K562 (cell line): ENCODE measurements at regions not wholly inside any gene's neighbourhood (a gene's known extent, or its start where the extent isn't known, plus 50 kb on each side); places are given as distances from the start of the nearest gene placed in this dataset.

Experiments used
- ATAC-seq: fragments of 200-7000 bp; cut with Tn5 transposase; 3 replicates; pipeline ENCODE4 v1.9.1; 2020; ENCODE audit warnings: moderate library complexity
- BruUV-seq: library from RNA; stranded (reverse); fragments of 400-500 nt; replicated peaks from 2 replicates; lab custom pipeline; 2021; lab: Mats Ljungman, UMichigan
- CTCF ChIA-PET: fragments of 300-600 bp; formaldehyde crosslinking; extraction: SDS; loops from one replicate; lab custom pipeline; 2021; ENCODE audit warnings: low intra/inter-chr PET ratio; lab: Yijun Ruan, JAX
- POLR2A ChIA-PET: fragments of 300-600, 350-650 bp; sonication (Branson Sonifier 250); formaldehyde crosslinking; extraction: SDS; loops from one replicate; lab custom pipeline; 2021; ENCODE audit warnings: antibody characterized with exemption, inconsistent platforms; lab: Yijun Ruan, JAX
- DNase-seq, 4 experiments: peaks; one replicate each; pipeline versions ENCODE4 v3.0.0 to v3.0.0-alpha.2; 2011 to 2018; ENCODE audit warnings: low spot score in 3 of 4, mixed read lengths in 3 of 4; ENCODE audit errors: extremely low read depth in 1 of 4
- FAIRE-seq: peaks from 2 replicates; lab custom pipeline; 2011; peaks lifted over from hg19 to GRCh38; lab: Jason Lieb, UNC
- H2AFZ ChIP-seq: 2 replicates; pipeline ENCODE4 v1.6.0; 2011; ENCODE audit warnings: low read depth, low read length, control low read depth, inconsistent platforms
- H3K27ac ChIP-seq: fragments of 200-600 bp; 3 replicates; pipeline ENCODE4 v1.8.0; 2011; ENCODE audit warnings: low read depth, mild to moderate bottlenecking, control low read depth, inconsistent platforms, low read length, moderate library complexity, mixed read lengths; ENCODE audit errors: extremely low read depth
- H3K27me3 ChIP-seq, 2 experiments: fragments of 300-600 bp in 1 of 2; 2 replicates in 1 of 2; 3 replicates in 1 of 2; pipeline versions ENCODE4 v1.6.0 to v1.8.0; 2011; ENCODE audit warnings: inconsistent platforms in 2 of 2, low read length in 2 of 2, mild to moderate bottlenecking in 1 of 2, mixed read lengths in 1 of 2, moderate library complexity in 1 of 2; ENCODE audit not compliant: control insufficient read depth in 2 of 2, insufficient read depth in 2 of 2
- H3K36me3 ChIP-seq: fragments of 300-600 bp; 3 replicates; pipeline ENCODE4 v1.8.0; 2011; ENCODE audit warnings: mild to moderate bottlenecking, low read length, inconsistent platforms; ENCODE audit not compliant: control insufficient read depth, insufficient read depth
- H3K4me1 ChIP-seq, 2 experiments: fragments of 200-600 bp in 1 of 2; replicated peaks in 1 of 2; 2 replicates in 1 of 2; 3 replicates in 1 of 2; pipeline versions ENCODE4 v1.5.1 to v1.8.0; 2011; ENCODE audit warnings: inconsistent platforms in 2 of 2, low read length in 2 of 2, mild to moderate bottlenecking in 1 of 2, mixed read lengths in 1 of 2, moderate library complexity in 1 of 2; ENCODE audit not compliant: control insufficient read depth in 2 of 2, insufficient read depth in 2 of 2
- H3K4me2 ChIP-seq: 2 replicates; pipeline ENCODE4 v1.6.1; 2011; ENCODE audit warnings: low read length, control low read depth, inconsistent platforms, mixed read lengths; ENCODE audit not compliant: insufficient read depth
- H3K4me3 ChIP-seq: fragments of 200-600 bp; sonication (generic), shearing (Covaris generic); 2 replicates; pipeline ENCODE4 v1.5.1; 2016; ENCODE audit warnings: control low read depth, inconsistent platforms
- H3K79me2 ChIP-seq: fragments of 200-600 bp; 3 replicates; pipeline ENCODE4 v1.8.0; 2011; ENCODE audit warnings: low read length, inconsistent platforms; ENCODE audit not compliant: control insufficient read depth, insufficient read depth
- H3K9ac ChIP-seq, 2 experiments: 2 replicates each; pipeline versions ENCODE4 v1.6.0 to v1.6.1; 2011; ENCODE audit warnings: low read depth in 2 of 2, low read length in 2 of 2, control low read depth in 1 of 2, inconsistent platforms in 1 of 2, mild to moderate bottlenecking in 1 of 2, mixed read lengths in 1 of 2; ENCODE audit not compliant: insufficient read depth in 1 of 2
- H3K9me1 ChIP-seq: one replicate; pipeline ENCODE4 v1.6.0; 2011; ENCODE audit warnings: inconsistent platforms, mild to moderate bottlenecking, low read length, moderate library complexity; ENCODE audit not compliant: control insufficient read depth, insufficient read depth
- H3K9me3 ChIP-seq: replicated peaks from 2 replicates; pipeline ENCODE4 v1.5.1; 2011; ENCODE audit warnings: low read depth, low read length, inconsistent platforms; ENCODE audit not compliant: control insufficient read depth, insufficient read depth
- H4K20me1 ChIP-seq: replicated peaks from 2 replicates; pipeline ENCODE4 v1.6.1; 2011; ENCODE audit warnings: low read length, inconsistent platforms, mixed read lengths; ENCODE audit not compliant: control insufficient read depth, insufficient read depth
- BDP1 ChIP-seq: IDR thresholded peaks from 3 replicates; pipeline ENCODE4 v1.6.1; 2011; ENCODE audit not compliant: insufficient read length, insufficient read depth
- CBFA2T3 ChIP-seq: fragments of 450-650 bp; IDR thresholded peaks from 2 replicates; pipeline ENCODE4 v1.6.1; 2017
- ESRRB ChIP-seq: fragments of 250-450 bp; sonication (Bioruptor Pico); IDR thresholded peaks from 2 replicates; pipeline ENCODE4 v1.5.0; 2020; ENCODE audit warnings: mild to moderate bottlenecking, moderate library complexity, borderline replicate concordance
- GTF2A2 ChIP-seq: IDR thresholded peaks from 2 replicates; pipeline ENCODE4 v1.6.1; 2016; ENCODE audit warnings: mild to moderate bottlenecking, missing genetic modification characterization, missing compliant biosample characterization
- HNRNPK ChIP-seq: fragments of 200-400 bp; formaldehyde crosslinking; IDR thresholded peaks from one replicate; pipeline ENCODE4 v1.6.1; 2018; ENCODE audit warnings: mild to moderate bottlenecking, low read depth, low read length; ENCODE audit not compliant: poor library complexity, severe bottlenecking
- KAT2B ChIP-seq: IDR thresholded peaks from one replicate; pipeline ENCODE4 v1.6.1; 2012; ENCODE audit warnings: low read depth, mild to moderate bottlenecking, control low read depth, inconsistent platforms, low read length, moderate library complexity
- KDM5B ChIP-seq: fragments of 200-600 bp; sonication (generic); IDR thresholded peaks from 2 replicates; pipeline ENCODE4 v1.6.1; 2012; ENCODE audit warnings: low read depth, mild to moderate bottlenecking, moderate library complexity, low read length, control low read depth, inconsistent platforms; ENCODE audit not compliant: insufficient replicate concordance
- MEF2A ChIP-seq: IDR thresholded peaks from 2 replicates; pipeline ENCODE4 v1.6.1; 2011; ENCODE audit warnings: low read depth, mild to moderate bottlenecking, low read length, moderate library complexity; ENCODE audit not compliant: control insufficient read depth
- NFYB ChIP-seq: IDR thresholded peaks from 2 replicates; pipeline ENCODE4 v1.6.1; 2011; ENCODE audit warnings: mild to moderate bottlenecking, moderate library complexity; ENCODE audit not compliant: insufficient read length; ENCODE audit errors: extremely low read depth
- POLR3G ChIP-seq: IDR thresholded peaks from 2 replicates; pipeline ENCODE4 v1.6.1; 2011; ENCODE audit not compliant: insufficient read length, insufficient replicate concordance; ENCODE audit errors: extremely low read depth
- SAFB2 ChIP-seq: fragments of 200-400 bp; formaldehyde crosslinking; IDR thresholded peaks from 2 replicates; pipeline ENCODE4 v1.6.1; 2018; ENCODE audit warnings: borderline replicate concordance, low read length, low read depth, moderate library complexity; ENCODE audit not compliant: severe bottlenecking
- SRSF7 ChIP-seq: fragments of 200-400 bp; formaldehyde crosslinking; optimal IDR thresholded peaks from 2 replicates; pipeline ENCODE3; 2017; ENCODE audit warnings: mild to moderate bottlenecking, low read depth, low read length
- ZNF212 ChIP-seq: fragments of 450-650 bp; formaldehyde crosslinking; IDR thresholded peaks from 2 replicates; pipeline ENCODE4 v1.4.0; 2020; ENCODE audit warnings: mild to moderate bottlenecking
- ZNF431 ChIP-seq: sonication (generic); formaldehyde crosslinking; IDR thresholded peaks from 2 replicates; pipeline ENCODE4 v1.8.0; 2022; ENCODE audit warnings: mild to moderate bottlenecking, missing genetic modification reagents
- WGBS: fragments of 100-300 bp; shearing (Covaris generic); methylation state at CpG from one replicate; pipeline ENCODE4 v1.1.6; 2016; ENCODE audit warnings: low coverage, mixed read lengths; ENCODE audit not compliant: insufficient coverage; ENCODE audit errors: missing lambda C conversion rate; 5-methylcytosine and 5-hydroxymethylcytosine counted together
- in situ Hi-C: fragments of 300-500 bp; cut with MboI; formaldehyde crosslinking; loops from 4 replicates; pipeline ENCODE4 v1.15.0; 2018; ENCODE audit warnings: inconsistent platforms, mixed read lengths
- intact Hi-C: fragments of 100-400 bp; cut with micrococcal nuclease; formaldehyde crosslinking; loops from 2 replicates; pipeline ENCODE4 v1.14.2; 2022
- TF ChIP-seq, protein P1 (sequence below): sonication (generic); formaldehyde crosslinking; IDR thresholded peaks from 2 replicates; pipeline ENCODE4 v1.8.0; 2022; ENCODE audit warnings: mild to moderate bottlenecking, missing genetic modification reagents
- TF ChIP-seq, protein P2 (sequence below): sonication (generic); formaldehyde crosslinking; IDR thresholded peaks from 2 replicates; pipeline ENCODE4 v1.8.0; 2022; ENCODE audit warnings: mild to moderate bottlenecking, low read depth, missing genetic modification reagents

DNA sequence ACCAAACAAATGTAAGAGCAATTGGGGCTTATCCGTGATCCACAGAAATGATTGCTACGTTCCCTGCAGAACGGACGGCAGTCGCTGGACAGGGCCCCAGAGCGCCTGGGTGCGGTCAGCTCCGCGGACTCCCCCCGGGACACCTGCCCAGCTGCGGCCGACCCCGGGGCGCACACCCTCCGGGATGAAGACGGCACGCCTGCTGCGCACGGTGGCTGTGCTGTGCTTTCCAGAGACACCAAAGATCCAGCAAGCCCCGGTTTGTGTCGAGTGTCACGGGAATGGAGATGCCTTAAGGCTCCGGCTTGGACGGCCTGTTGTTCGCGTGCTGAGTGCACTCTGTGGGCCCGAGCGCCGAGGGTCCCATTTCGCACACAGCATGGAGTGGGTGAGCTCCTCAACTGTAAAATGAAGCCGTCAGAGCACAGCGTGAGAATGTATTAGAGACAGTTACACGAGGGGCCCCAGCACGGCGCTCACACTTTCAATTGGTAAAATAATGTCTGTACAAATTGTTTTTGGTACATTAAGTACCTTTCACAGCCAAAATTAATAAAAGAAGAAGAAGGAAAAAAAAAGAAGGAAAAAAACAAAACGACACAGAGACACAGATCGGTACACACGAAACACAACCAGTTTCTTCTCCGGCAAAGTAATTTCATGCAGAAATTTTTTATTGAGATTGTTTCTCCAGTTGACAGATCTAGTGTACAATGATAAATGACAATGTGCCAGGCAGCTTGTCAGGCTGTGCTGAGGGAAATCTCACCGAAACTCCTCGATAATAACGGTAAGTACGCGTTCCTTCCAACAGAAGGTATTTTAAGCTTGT lies 615.8 kb upstream of the SALL3 start:
- 1% methylated on average over 37 of the region's 44 CpGs for WGBS
- intact Hi-C loops = no loop called here
- Histone ChIP-seq H3K9me1 (no peaks in the 10 kb centered on the region), H3K27me3 (peaks cover 0 to 25% of the 10 kb centered on the region in 2 experiments; a peak in 3 of 5 replicates), H3K27ac (no peak overlapping the region), H3K9ac (no peak overlapping the region), H3K9me3 (no peaks in the 10 kb centered on the region), H3K79me2 (no peaks in the 10 kb centered on the region), H3K4me3 (no peak overlapping the region), H3K36me3 (no peaks in the 10 kb centered on the region), H3K4me2 (no peak overlapping the region), H4K20me1 (no peaks in the 10 kb centered on the region), H2AFZ (no peak overlapping the region), H3K4me1 (no peaks in the 10 kb centered on the region)
- ATAC-seq (no peak), FAIRE-seq (no peak), DNase-seq (no peak)
- POLR2A ChIA-PET = no interaction called here
- no TSS peak for BruUV-seq
- TF ChIP-seq POLR3G = no peak
- TF ChIP-seq ESRRB (CRISPR knock-in tag) = no peak
- no peak for TF ChIP-seq MEF2A
- no peak for TF ChIP-seq SRSF7
- no peak for TF ChIP-seq BDP1
- no peak for TF ChIP-seq GTF2A2 (tag)
- no peak for TF ChIP-seq ZNF212 (CRISPR knock-in tag)
- no peak for TF ChIP-seq KAT2B
- no peak for TF ChIP-seq CBFA2T3
- TF ChIP-seq, protein P1, sequence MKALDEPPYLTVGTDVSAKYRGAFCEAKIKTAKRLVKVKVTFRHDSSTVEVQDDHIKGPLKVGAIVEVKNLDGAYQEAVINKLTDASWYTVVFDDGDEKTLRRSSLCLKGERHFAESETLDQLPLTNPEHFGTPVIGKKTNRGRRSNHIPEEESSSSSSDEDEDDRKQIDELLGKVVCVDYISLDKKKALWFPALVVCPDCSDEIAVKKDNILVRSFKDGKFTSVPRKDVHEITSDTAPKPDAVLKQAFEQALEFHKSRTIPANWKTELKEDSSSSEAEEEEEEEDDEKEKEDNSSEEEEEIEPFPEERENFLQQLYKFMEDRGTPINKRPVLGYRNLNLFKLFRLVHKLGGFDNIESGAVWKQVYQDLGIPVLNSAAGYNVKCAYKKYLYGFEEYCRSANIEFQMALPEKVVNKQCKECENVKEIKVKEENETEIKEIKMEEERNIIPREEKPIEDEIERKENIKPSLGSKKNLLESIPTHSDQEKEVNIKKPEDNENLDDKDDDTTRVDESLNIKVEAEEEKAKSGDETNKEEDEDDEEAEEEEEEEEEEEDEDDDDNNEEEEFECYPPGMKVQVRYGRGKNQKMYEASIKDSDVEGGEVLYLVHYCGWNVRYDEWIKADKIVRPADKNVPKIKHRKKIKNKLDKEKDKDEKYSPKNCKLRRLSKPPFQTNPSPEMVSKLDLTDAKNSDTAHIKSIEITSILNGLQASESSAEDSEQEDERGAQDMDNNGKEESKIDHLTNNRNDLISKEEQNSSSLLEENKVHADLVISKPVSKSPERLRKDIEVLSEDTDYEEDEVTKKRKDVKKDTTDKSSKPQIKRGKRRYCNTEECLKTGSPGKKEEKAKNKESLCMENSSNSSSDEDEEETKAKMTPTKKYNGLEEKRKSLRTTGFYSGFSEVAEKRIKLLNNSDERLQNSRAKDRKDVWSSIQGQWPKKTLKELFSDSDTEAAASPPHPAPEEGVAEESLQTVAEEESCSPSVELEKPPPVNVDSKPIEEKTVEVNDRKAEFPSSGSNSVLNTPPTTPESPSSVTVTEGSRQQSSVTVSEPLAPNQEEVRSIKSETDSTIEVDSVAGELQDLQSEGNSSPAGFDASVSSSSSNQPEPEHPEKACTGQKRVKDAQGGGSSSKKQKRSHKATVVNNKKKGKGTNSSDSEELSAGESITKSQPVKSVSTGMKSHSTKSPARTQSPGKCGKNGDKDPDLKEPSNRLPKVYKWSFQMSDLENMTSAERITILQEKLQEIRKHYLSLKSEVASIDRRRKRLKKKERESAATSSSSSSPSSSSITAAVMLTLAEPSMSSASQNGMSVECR (CRISPR knock-in tag) = no peak
- no peak for TF ChIP-seq NFYB
- TF ChIP-seq, protein P2, sequence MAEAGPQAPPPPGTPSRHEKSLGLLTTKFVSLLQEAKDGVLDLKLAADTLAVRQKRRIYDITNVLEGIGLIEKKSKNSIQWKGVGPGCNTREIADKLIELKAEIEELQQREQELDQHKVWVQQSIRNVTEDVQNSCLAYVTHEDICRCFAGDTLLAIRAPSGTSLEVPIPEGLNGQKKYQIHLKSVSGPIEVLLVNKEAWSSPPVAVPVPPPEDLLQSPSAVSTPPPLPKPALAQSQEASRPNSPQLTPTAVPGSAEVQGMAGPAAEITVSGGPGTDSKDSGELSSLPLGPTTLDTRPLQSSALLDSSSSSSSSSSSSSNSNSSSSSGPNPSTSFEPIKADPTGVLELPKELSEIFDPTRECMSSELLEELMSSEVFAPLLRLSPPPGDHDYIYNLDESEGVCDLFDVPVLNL (CRISPR knock-in tag) = no peak
- TF ChIP-seq ZNF431 (CRISPR knock-in tag) = no peak
- TF ChIP-seq HNRNPK = no peak
- no peak for TF ChIP-seq SAFB2
- no peak for TF ChIP-seq KDM5B
- CTCF ChIA-PET = no interaction called here
- in situ Hi-C loops = no loop called here
